Tibial nerve (tissue), 4 donors: ENCODE measurements at regions not wholly inside any gene's neighbourhood (a gene's known extent, or its start where the extent isn't known, plus 50 kb on each side); places are given as distances from the start of the nearest gene placed in this dataset.

Experiments used
- DNase-seq, 2 donors: peaks; one replicate each; pipeline ENCODE4 v3.0.0-alpha.2; 2019; ENCODE audit warnings: low spot score in 2 of 2
- H3K27ac ChIP-seq, 4 donors: fragments of 200-600 bp; sonication (generic) in 3 of 4; one replicate each; pipeline ENCODE4 v1.5.1; 2017 to 2019; ENCODE audit warnings: mild to moderate bottlenecking in 1 of 4
- H3K27me3 ChIP-seq, 2 donors: fragments of 200-600 bp; sonication (generic) in 1 of 2; one replicate each; pipeline versions ENCODE4 v1.5.1 to v1.6.0; 2017 to 2019
- H3K36me3 ChIP-seq, 3 donors: fragments of 200-600 bp; sonication (generic); one replicate each; pipeline ENCODE4 v1.5.1; 2018 to 2019
- H3K4me1 ChIP-seq, 4 donors: fragments of 200-600 bp; sonication (generic) in 3 of 4; one replicate each; pipeline ENCODE4 v1.5.1; 2017 to 2019
- H3K4me3 ChIP-seq, 4 donors: fragments of 200-600 bp; sonication (generic) in 3 of 4; one replicate each; pipeline ENCODE4 v1.5.1; 2017 to 2019; ENCODE audit warnings: mild to moderate bottlenecking in 1 of 4, moderate library complexity in 1 of 4
- H3K9me3 ChIP-seq, 4 donors: fragments of 200-600 bp; sonication (generic) in 3 of 4; one replicate each; pipeline ENCODE4 v1.5.1; 2017 to 2019
- CTCF ChIP-seq, 5 experiments: fragments of 200-600 bp in 3 of 5; fragments of 450-650 bp in 2 of 5; sonication (generic) in 3 of 5; IDR thresholded peaks; one replicate each; pipeline ENCODE4 v1.5.1; 2016 to 2019; ENCODE audit warnings: antibody characterized with exemption in 5 of 5, mild to moderate bottlenecking in 3 of 5, moderate library complexity in 2 of 5
- EP300 ChIP-seq, 2 donors: sonication (generic); formaldehyde crosslinking; IDR thresholded peaks; one replicate each; pipeline ENCODE4 v1.6.1; 2017; ENCODE audit warnings: antibody characterized with exemption in 2 of 2, mild to moderate bottlenecking in 1 of 2
- POLR2A ChIP-seq, 2 donors: fragments of 450-650 bp; IDR thresholded peaks; one replicate each; pipeline ENCODE4 v1.6.1; 2017; ENCODE audit warnings: antibody characterized with exemption in 2 of 2, mild to moderate bottlenecking in 2 of 2, moderate library complexity in 2 of 2
- WGBS, 2 donors: methylation state at CpG; one replicate each; pipeline ENCODE4 v1.1.5; 2018; 5-methylcytosine and 5-hydroxymethylcytosine counted together

- H3K9me3 ChIP-seq = peaks cover 0 to 14% (median 0%) of the 10 kb centered on the region in 4 donors
- no peak overlapping the region for H3K27ac ChIP-seq
- no peak overlapping the region for H3K4me3 ChIP-seq
- WGBS, 2 donors = 45 to 57% methylated on average over 4 of the region's 4 CpGs
- no peak for DNase-seq
- no peaks in the 10 kb centered on the region for H3K36me3 ChIP-seq
- TF ChIP-seq POLR2A (IDR thresholded peaks at IDR 0.05) = no peak
- TF ChIP-seq EP300 (IDR thresholded peaks at IDR 0.05) = no peak
- no peak for TF ChIP-seq CTCF (IDR thresholded peaks at IDR 0.05)
- H3K27me3 ChIP-seq = no peaks in the 10 kb centered on the region
- H3K4me1 ChIP-seq = no peaks in the 10 kb centered on the region
Measured at GRCh38 chr7:45514944-45515343, 59.2 kb upstream of the ADCY1 start.

- no peaks in the 10 kb centered on the region for H3K4me1 ChIP-seq
- H3K9me3 ChIP-seq = peaks cover 0 to 18% (median 0%) of the 10 kb centered on the region in 4 donors
- no peaks in the 10 kb centered on the region for H3K36me3 ChIP-seq
- no peak for DNase-seq
- no peaks in the 10 kb centered on the region for H3K27me3 ChIP-seq
- H3K4me3 ChIP-seq = no peak overlapping the region
- no peak overlapping the region for H3K27ac ChIP-seq
- TF ChIP-seq EP300 (IDR thresholded peaks at IDR 0.05) (no peak), CTCF (IDR thresholded peaks at IDR 0.05) (no peak), POLR2A (IDR thresholded peaks at IDR 0.05) (no peak)
Measured at GRCh38 chr7:45515346-45515745, 58.8 kb upstream of the ADCY1 start.
